ENCODE measurements at regions not wholly inside any gene's neighbourhood (a gene's known extent, or its start where the extent isn't known, plus 50 kb on each side); places are given as distances from the start of the nearest gene placed in this dataset.

DNA sequence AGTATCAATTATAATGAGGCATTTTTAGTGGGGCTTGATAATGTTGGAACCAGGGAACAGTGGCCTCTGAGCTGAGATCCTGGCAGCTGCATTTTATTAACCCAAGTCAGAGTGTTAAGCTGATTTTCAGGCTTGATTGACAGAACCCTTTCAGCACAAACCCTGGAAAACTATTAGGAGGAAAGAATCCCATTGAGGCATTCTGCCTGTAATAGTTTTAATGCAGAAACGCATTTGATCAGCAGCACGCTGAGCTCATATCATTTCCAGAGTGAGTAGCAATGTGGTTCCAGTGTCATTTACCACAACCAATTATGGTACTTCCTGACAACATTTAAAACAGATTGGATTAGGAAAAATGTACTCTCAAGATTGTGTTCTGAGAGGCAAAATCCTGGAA, 78.3 kb upstream of the BARHL2 start:
- TF ChIP-seq EP300 (IDR thresholded peaks at IDR 0.05) (no peak), POLR2A (IDR thresholded peaks at IDR 0.05) (no peak)
- TF ChIP-seq, protein P1, sequence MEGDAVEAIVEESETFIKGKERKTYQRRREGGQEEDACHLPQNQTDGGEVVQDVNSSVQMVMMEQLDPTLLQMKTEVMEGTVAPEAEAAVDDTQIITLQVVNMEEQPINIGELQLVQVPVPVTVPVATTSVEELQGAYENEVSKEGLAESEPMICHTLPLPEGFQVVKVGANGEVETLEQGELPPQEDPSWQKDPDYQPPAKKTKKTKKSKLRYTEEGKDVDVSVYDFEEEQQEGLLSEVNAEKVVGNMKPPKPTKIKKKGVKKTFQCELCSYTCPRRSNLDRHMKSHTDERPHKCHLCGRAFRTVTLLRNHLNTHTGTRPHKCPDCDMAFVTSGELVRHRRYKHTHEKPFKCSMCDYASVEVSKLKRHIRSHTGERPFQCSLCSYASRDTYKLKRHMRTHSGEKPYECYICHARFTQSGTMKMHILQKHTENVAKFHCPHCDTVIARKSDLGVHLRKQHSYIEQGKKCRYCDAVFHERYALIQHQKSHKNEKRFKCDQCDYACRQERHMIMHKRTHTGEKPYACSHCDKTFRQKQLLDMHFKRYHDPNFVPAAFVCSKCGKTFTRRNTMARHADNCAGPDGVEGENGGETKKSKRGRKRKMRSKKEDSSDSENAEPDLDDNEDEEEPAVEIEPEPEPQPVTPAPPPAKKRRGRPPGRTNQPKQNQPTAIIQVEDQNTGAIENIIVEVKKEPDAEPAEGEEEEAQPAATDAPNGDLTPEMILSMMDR (IDR thresholded peaks at IDR 0.05): no peak

Measured in tibial nerve (tissue), 4 donors.